ENCODE measurements at regions not wholly inside any gene's neighbourhood (a gene's known extent, or its start where the extent isn't known, plus 50 kb on each side); places are given as distances from the start of the nearest gene placed in this dataset.
A peak's percentile ranks its signal among the peaks of the same experiment; 100 is the strongest.
"Not testable (repeated sequence)": the region's sequence is repeated elsewhere in the genome, so short reads cannot be mapped to it uniquely, and the experiment has no call there.

DNA sequence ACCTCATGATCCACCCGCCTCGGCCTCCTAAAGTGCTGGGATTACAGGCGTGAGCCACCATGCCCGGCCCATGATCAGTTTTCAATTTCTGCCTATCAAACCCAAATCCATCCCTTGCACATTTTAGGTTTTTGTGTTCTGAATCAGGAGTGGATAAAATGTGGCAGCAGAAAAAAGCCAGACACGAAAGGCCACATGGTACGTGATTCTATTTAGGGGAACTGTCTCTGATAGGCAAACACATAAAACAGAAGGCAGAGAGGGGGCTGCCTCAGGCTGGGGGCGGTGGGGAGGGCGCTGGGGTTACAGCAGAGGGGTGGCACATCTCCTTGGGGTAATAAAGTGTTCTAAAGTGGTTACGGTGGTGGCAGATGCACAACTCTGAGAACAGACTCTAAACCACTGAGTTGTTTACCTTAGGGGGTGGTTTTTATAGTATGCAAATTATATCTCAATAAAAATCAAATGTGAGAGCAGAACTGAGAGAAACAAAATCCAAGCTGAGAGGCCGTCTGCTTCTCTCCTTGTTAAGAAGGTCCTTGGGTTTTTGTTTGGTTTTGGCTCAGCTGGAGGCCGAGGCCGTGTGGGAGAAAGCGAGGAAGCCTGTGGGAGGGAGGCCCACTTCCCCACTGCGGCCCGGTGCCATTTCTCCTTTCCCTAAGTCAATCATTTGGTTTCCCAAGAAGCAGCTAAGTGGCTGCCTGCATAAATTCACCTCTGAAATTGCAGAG lies 78.0 kb downstream of the SOWAHC start:
- no peak for DNase-seq (ENCODE audit: low read depth)

DNA sequence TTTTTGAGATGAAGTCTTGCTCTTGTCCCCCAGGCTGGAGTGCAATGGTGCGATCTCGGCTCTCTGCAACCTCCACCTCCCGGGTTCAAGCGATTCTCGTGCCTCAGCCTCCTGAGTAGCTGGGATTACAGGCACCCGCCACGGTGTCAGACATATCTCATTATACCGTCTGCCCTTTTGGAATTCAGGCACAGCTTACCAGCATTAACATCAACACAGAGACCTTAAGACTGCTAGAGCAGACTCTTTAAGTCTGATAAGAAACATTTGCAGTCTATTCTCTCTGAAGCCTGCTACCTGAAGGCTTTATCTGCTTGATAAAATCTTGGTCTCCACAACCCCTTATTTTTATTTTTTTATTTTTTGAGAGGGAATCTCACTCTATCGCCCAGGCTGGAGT lies 78.7 kb downstream of the SOWAHC start:
- not testable (repeated sequence) for DNase-seq (ENCODE audit: low read depth)

- DNase-seq (ENCODE audit: low read depth) = not testable (repeated sequence)
Measured at GRCh38 chr2:109693292-109693691, 79.1 kb downstream of the SOWAHC start.

- DNase-seq (ENCODE audit: low read depth) = peak; percentile 36
Measured at GRCh38 chr2:109694190-109694589, 80.0 kb downstream of the SOWAHC start.

- no peak for DNase-seq (ENCODE audit: low read depth)
Measured at GRCh38 chr2:109695290-109695689, 81.1 kb downstream of the SOWAHC start.

DNA sequence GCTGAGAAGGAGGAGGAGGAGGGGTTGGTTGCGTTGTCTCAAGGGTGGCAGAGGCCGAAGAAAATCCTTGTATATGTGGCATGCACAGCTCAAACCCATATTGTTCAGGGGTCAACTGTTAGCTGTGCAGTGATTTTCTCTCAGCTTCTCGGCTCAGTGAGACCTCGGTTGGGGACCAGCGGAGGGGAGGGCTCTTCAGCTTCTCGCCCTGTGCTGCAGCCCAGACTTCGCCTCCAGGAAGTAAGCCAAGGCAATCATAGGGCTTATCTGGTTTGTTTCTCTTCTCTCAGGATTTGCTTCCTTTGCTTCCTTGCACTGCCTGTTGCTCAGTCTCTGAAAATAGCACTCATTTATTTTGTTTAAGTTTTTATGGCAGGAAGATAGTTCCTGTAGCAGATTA lies 85.5 kb downstream of the SOWAHC start:
- DNase-seq (ENCODE audit: low read depth) = no peak

DNA sequence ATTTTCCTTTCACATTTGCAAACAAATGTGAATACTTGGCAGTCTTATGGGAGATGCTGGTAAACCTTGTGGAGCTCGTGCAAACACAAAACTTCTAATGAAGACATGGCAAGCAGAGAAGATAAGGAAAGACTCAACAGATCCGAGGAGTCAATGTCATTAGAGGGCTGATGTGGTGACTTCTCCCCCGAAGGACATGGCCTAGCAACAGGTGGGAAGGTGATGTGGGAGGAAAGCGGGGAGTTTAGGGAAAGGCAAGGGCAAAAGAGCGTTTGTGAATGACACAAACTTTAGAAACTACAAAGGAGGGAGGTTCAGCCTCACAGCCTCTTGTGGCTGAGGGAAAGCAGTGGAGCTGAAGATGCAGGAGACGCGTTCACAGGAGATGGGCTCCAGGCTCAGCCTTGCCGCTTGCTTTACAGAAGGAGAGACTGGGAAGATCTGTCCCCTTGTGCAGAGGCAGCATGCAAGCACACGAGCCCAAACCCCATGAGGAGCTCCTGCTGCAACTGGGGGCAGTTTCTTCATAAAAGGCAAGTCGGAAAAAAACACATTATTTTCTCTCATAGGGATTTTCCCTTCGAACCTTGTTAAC lies 86.6 kb downstream of the SOWAHC start:
- no peak for DNase-seq (ENCODE audit: low read depth)

GRCh38 chr2:109701362-109701761 lies 87.2 kb downstream of the SOWAHC start:
- DNase-seq (ENCODE audit: low read depth) = peak; percentile 59

- DNase-seq (ENCODE audit: low read depth) = peak; percentile 90
Measured at GRCh38 chr2:109702250-109702985, 88.3 kb downstream of the SOWAHC start.

GRCh38 chr2:109703077-109703476 lies 88.9 kb downstream of the SOWAHC start:
- DNase-seq (ENCODE audit: low read depth) = peak; percentile 56

GRCh38 chr2:109703798-109704197 lies 89.6 kb downstream of the SOWAHC start:
- DNase-seq (ENCODE audit: low read depth) = no peak

GRCh38 chr2:109707281-109708147 lies 86.6 kb upstream of the RGPD5 start:
- no peak for DNase-seq (ENCODE audit: low read depth)

DNA sequence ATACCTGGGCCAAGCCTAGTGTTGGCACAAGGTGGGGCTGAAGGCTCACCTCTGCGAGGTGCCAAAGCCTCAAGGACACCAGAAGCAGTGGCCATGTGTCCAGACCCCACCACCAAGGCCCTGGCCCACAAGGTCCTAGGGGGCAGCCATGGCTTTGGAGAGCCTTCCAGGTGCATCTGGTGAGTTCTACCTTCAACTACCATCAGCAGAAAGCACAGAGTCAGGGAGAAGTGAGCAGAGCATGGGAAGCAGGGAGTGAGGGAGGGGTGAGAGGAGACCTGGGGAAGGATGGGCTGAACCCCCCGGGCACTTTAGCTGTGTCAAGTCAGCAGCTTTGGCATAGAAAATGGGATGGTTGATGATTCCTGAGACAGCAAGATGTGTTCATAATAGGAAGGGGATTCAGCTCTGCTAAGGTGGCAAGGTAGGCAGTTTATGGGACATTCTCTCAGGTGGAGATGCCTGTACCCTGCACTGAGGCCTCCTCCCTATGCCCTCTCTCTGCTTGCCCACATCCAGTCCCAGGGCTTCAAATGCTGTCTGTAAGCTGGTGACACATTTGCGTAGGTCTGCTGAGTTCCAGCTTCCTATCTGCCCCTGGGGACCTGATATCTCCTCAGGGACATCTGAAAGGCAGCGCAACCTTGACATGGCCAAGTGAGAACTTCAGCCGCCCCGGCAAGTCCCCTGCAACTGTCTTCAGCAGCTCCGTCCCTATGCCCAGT lies 83.4 kb upstream of the RGPD5 start:
- DNase-seq (ENCODE audit: low read depth) = no peak

DNA sequence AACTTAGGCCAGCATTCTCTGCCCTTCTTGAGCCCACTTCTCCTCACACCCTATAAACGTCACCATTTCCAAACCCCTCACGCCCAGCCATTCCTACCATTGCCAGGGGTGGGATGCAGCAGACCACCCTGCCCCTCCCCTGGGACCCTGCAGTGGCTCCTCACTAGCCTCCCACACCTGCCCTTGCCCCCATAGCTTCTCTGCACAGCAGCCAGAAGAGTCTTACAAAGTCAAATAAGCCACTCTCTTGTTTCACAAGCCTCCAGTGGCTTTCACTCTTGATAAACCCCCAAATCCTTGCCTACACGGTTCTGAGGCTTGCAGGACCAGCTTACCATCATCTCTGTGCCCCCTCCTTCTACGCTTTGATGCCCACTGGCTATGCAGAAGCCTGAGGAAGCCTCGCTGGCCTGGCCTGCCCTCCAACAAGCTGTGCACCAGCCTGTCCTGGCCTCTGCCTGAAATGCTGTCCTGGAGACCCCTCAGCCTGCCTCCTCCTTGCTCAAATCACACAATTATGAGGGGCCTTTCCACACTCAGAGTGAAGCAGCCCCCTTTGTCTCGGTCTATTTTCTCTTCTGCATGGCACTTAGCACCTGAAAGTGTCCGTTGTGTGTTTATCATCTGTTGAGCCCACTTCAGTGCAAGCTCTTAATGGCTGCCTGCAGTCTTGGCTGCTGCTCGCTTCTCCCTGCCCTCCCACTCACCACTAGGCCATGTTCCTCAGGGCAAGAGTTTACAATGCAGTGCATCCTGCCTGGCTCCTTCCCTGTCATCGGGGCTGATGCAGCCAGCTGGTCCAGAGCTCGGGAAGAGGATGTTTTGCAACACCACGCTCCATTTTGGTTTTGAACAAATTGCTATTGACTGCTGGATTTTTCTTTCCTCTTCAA lies 82.6 kb upstream of the RGPD5 start:
- DNase-seq (ENCODE audit: low read depth) = no peak

DNA sequence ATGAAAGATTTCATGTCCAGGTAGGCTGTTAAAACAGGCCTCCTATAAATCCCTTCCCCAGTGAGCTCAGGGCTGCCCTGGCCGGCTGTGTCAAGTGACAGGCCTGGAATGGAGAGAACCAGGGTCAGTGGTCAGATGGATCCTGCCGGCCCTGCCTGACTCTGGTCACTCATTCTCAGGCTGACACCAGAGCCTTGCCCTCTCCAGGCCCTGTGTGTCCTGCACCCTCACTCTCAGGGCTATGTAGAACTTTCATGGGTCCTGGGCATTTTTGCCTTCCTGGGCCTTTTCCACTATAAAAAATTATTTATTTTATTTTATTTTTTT lies 82.0 kb upstream of the RGPD5 start:
- DNase-seq (ENCODE audit: low read depth) = no peak

GRCh38 chr2:109712746-109713145 lies 81.4 kb upstream of the RGPD5 start:
- no peak for DNase-seq (ENCODE audit: low read depth)

GRCh38 chr2:109715313-109715805 lies 78.7 kb upstream of the RGPD5 start:
- DNase-seq (ENCODE audit: low read depth) = peak; percentile 43

DNA sequence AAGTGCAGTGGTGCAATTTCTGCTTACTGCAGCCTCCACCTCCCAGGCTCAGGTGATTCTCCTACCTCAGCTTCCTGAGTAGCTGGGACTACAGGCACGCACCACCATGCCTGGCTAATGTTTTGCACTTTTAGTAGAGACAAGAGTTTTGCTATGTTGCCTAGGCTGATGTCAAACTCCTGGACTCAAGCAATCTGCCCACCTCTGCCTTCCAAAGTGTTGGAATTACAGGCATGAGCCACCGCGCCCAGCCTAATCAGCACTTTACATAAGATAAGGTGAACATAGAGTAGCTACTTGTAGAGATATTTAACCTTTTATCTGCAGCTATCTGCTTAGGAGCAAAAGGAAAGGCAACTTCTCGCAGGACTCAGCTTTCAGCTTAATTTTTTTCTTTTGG lies 77.5 kb upstream of the RGPD5 start:
- DNase-seq (ENCODE audit: low read depth) = not testable (repeated sequence)

DNA sequence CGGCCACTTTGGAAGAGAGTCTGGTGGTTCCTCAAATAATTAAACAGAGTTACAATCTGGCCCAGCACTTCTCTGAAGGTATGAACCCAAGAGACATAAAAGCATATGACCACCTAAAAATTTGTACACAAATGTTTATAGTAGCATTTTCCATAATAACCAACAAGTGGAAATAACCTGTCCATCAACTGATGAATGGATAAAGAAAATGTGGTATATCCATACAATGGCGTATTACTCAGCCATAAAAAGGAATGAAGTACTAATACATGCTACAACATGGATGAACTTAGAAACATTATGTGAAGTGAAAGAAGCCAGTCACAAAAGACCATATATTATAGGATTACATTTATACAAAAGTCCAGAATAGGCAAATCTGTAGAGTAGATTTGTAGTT lies 76.0 kb upstream of the RGPD5 start:
- no peak for DNase-seq (ENCODE audit: low read depth)

DNA sequence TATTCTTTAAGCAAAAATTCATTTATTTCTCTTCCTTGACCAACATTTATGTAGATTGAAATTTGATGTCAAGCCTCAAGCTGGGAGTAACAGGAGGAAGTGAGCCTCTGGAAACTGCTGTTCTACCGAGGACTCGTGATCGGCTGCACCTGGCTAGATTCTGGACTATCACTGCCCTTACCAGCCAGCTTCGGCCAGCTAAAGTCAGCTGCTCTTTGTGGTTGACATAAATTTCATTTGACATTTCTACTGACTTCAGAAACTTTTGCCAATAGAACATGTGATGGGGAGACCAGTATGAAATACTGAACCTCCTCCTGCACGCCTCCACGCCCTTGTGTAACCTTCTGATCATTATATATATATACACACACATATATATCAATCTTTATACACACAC lies 74.2 kb upstream of the RGPD5 start:
- DNase-seq (ENCODE audit: low read depth) = no peak

All from ELR (cell line).